Stimulated activated CD8-positive, alpha-beta memory T cell treated with anti-CD3 and anti-CD28 coated beads, Interleukin-7, amount 100 ng/mL, for 4 hours (primary cell): ENCODE measurements at regions not wholly inside any gene's neighbourhood (a gene's known extent, or its start where the extent isn't known, plus 50 kb on each side); places are given as distances from the start of the nearest gene placed in this dataset.

Experiments
- DNase-seq, 2 donors: peaks; one replicate each; pipeline ENCODE4 v3.0.0-alpha.2; 2020; ENCODE audit warnings: low read depth in 2 of 2

DNA sequence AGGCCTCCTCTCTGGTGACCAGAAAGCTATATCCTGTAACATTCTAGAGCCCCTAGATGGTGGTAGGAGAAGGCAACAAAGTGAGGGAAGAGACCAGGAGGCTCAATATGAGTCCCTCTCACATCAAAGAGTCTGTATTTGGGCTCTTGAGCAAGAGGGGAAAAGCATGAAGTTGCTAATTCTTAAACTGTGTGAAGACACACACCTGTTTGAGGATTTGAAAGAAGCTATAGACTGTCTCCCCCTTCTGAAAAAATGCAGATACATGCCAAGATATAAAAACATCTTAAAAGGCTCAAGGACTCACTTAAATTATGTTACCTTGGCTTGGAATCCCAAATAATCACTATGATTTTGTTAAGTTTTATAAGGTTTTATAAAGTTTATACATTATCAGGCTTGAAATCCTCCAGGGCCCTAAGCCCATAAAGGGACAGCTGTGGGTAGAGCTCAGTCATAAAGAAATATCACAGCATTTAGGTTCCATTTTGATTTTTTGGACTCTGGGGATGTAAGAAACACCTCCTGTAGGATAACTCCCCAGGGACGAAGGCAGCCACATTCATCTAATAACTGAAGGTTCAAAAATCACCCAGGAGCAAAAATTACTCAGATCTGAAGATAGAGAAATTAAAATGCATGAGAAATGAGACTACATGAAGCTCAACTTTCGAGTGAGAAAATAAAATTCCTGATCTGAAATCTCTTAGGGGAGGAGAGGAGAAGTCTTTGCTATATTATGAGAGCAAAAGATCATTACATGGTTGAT lies 136.1 kb upstream of the LGALSL start:
- no peak for DNase-seq

DNA sequence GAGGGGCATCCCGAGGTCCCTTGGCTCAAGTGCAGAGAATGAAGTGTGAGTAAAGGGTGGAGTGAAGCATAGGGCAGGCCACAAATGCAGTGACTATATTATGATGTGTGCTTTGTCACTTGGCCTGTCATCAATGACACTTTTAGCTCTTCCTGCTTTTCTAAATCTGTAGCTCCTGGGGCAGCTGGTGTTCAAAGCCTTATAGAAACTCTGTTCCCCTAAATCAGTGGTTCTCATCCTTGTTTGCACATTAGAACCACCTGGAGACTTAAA lies 135.6 kb upstream of the LGALSL start:
- no peak for DNase-seq

DNA sequence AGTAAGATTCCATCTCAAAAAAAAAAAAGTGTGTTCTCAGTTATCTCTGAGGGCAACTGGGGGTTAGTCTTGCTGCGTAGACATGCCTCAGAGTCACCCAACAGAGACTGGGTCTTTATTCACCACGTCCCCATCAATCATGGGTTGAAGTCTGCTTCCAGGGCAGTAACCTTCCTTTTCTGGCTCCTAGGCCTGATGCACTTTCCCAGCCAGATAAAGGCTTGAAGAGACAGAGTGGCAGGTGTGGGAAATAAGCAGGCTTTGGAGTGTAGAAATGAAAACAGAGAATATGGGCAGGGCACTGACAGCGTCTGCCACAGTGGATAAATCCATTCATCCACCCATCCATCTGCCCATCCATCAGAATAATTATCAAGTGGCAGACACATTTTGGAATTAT lies 134.1 kb upstream of the LGALSL start:
- DNase-seq: no peak

DNA sequence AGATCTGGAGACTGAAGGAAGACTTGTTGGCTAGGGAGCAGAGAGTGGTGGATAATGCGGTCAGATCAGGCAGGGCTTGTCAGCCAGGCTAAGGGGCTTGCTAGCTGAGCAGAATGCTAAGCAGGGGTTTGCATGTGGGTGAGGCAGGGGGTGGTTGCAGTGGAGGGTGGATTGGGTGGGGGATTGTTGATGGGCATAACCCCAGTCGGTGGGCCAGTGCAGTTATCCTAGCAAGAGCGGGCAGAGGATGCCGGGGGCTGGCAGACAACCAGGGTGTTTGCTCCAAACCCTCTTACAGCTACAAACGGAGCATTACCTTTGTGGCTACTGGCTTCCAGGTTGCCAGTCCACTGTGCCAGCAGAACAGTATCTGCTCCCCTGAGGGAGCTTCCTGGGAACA lies 131.5 kb upstream of the LGALSL start:
- DNase-seq: no peak

DNA sequence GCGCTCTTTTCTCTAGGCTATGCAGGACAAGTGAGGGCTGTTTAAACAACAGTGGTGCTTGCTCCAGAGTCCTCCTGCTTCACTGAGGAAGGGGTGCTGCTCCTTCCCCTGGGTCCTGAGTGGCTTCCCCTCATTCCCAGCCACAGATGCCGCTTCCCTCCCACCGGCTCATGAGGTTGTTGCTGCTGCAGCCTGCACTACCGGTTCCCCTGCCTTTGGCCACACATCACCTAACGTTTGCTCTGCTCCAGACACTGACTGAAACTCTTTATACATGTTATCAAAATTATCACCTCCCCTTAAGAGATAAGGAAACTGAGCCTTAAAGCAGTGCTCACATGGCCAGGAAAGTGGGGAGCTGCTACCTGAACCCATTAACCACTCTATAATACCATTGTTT lies 130.8 kb upstream of the LGALSL start:
- no peak for DNase-seq

DNA sequence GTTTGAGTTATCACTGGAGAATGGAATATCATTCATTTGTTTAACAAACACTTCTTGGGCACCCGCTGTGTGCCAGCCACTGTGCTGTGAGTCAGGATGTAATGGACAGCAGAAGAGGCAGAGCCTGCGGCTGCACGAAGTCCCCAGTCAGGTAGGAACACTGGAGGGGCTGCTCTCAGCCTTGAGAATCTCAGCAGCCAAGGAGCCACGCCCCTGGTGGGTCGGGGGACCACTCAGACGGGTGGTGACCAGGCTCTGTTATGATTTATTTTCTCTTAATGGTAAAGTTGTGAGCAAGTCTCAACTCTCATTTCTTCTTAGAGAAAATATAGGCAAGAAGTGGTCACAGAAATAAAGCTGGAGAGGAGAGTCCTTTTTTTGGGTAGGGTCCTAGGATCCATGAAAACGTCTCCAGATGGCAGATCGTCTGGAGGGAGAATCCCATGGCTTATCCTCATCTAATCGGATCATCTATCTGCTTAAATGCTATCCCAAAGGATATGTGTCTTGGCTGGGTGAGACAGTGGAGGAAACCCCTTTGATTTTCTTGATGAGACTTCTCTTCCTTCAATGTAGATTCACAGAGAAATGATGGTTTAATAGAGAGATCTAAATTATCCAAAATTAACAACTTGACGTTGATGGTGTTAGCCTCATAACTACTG lies 129.1 kb upstream of the LGALSL start:
- DNase-seq: no peak

DNA sequence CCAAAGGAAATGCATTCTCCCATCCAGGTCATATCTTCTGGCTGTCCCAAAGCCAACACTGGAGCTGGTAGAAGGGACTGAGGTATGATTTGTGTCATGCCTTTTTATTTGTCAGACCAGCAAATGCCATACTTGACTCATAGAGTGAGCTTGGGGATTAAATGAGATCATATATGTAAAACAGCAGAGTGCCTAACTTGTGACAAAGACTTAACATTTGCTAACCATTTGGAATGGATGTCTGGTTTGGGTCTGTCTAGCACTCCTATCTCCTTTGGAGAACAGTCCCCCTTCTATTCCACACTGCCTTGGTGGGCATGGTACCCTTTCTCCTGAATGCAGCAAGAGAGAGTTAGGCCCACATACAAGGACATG lies 128.5 kb upstream of the LGALSL start:
- no peak for DNase-seq

DNA sequence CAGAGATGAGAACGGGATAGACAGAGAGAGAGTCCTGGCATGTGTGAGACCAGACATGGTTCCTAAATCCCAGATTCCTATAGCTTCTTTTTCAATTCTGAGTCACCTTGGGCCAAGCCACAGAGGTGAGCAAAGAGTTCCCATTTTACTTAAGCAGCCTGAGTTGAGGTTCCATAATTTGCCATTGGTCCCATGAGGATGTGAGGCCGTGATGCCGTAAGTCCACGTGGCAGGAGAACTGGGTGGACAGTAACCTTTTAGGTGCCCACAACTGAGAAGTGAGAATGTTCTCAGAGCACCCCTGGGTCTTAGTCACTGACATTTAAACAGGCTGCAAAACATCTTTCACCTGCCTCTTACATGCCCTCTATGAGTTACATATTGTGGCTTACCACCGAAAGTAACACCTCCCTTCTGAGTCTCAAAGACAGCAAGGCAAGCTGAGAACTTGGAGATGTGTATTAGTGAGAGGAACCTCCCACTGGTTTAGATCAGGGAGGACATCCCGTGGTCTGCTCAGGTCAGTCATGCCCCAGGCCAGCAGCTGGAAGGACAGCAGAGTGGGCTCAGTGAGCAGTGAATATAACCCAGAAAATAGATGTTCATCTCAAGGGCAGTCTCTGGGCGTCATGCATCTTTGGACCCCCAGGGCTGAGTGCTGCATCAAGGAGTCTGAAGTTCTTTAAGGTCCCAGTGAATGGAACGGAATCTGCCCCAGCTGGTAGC lies 127.9 kb upstream of the LGALSL start:
- DNase-seq: peak; percentile 31 to 51

DNA sequence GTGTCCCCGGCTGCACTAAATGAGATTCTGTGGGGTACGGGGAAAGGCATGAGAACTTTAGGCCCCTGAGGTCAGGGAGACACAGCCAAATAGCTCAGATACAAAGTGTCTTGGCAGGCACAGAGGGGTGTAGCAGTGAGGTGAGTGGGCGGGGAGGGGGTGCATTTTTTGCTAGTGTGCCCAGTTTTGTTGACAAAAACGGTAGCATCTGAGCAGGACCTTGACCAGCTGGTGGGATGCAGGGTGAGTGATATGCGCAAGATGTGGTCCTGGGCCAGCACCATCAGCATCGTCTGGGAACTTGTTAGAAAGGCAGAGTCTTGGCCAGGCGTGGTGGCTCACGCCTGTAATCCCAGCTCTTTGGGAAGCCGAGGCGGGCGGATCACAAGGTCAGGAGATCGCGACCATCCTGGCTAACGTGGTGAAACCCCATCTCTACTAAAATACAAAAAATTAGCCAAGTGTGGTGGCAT lies 127.3 kb upstream of the LGALSL start:
- DNase-seq: no peak

DNA sequence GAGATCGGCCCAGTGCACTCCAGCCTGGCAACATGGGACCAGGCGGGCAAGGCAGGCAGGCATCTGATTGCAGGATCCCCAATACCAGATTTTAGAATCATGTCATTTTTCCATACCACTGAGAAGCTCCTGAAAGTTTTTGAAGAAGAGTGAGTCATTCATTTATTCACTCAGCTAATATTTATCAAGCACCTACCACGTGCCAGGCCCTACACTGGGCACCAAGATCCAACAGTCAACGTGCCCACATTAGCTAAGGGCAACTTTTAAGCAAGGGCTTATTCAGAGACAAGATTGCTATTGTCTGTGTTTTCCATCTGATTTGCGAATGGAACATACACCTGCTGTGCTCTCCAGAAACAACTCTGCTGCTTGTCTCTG lies 126.8 kb upstream of the LGALSL start:
- no peak for DNase-seq

DNA sequence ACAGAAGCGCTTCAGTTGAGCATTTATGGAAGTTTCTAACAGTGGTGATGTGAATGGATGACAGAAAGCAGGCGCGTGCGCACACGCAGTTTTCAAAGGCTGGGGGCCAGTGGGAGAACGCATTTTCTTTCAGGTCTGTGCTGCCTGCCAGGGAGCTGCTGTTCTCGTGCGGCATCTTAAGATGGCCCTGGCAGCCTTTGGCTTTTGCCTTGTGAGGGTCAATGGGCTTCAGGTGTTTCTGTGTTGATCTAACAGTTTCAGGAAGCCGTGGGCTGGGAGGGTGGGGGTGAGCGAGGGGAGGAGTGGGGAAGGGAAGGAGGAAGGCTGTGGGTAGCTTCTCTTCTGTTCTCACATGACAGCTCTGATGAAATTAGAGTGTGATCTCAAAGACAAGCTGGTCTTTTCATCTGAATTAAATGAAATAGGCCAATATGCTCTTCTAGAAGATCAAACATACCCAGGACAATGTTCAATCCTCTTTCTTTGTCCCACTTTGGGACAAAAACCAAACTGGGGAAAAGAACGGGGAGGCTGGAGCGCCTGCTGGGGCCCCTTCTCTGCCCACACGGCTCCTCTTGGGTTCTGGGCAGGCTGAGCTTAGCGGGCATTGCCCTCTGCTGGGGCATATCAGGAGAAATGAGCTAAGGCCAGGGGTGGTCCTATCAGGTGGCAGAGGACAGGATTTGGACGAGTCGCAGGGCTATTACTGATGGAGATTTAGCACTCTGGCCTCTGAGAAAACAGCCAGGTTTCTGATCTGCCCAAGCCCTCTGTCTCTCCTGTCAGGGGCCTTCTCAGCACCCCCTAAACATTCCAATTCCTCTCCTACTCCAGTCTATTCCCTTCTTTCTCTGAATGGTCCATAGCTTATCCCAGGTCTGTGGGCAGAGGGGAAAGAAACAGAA lies 126.2 kb upstream of the LGALSL start:
- DNase-seq: peak in 1 of 2 donors; percentile 29

DNA sequence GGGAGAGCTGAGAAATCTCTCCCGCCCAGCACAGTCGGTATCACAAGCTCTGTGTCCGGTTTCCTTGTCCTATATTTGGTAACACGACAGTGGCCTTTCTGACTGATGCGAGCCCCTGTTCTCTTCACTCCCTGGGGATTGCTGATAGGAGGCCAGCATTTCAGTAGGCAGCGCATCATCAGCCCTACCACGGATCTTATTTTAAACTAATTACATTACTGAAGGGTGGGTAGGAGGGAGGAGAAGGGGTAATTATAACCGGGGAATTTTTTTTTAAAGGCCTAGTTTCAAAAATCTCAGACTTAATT lies 125.6 kb upstream of the LGALSL start:
- DNase-seq: no peak

DNA sequence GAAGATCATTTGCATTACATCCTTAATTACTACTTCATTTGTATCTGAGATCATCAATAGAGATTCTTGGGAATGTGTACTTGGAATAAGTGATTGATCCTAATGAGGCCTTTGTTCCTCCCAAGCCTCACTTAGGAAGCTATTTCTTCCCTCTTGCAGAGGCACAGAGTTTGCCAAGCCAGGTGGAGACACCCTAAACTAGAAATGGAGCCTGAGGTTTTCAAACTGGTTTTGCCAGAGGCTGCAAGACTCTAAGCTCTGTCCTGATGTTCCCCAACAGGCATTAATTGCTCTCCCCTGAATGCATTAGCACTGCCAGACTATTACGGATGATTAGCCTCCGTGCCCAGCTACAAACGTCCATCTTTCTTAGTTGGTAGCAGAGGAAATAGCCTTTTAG lies 125.2 kb upstream of the LGALSL start:
- no peak for DNase-seq

DNA sequence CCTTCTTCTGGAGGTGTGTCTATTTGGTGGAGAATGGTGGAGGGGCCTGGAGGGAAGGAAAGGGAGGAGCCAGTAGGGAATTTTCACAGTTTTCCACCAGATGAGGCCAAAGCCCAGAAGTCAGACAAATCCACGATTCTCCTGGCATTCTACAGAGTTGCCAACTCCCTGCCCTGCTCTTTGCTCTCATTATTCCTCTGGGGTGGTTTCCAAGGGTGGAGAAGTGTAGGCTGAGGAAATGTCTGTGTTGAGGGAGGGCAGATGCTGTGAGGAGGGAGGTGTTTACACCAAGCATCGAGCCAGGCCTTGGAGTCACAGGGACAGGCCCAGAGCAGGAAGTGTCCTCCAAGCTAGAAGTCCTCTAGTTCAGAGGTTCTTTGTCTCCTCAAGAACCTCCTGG lies 124.1 kb upstream of the LGALSL start:
- DNase-seq: no peak

DNA sequence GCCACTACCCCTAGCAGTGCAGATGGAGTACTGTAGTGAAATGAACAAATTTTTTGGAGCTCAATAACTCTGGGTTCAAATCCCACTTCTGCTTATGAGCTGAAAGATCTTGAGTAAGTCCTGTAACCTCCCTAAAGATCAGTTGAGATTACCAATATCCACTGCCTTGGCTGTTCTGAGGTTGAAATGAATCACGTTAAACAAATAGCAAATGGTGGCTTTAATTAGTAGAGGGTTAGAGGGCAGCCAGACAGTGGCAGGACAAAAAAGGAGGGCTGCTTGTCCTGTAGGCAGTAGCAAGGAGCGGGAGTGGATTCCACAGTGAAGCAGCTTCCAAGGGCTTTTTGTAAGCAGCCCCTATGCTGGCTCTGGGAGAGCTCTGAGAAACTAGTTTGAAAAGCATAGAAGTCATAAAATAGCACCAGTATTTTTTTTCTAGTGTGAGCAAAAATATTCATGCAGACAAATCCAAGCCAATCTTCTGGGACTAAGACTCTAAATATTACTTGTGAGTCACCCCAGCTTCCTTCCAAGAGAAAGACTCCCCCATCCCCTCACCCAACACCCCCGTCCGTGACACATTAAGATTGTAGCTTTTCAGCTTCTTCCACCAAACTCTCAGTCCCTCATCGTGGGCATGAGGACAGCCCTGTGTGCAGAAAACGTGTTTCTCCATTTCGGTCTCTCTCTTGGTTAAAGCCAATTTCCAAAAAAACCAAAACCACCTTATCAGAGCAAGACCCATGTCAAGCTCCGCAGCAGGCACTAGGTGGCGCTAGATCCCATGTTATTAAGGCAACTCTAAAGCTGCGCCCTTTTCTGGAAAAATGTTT lies 123.5 kb upstream of the LGALSL start:
- DNase-seq: peak; percentile 57 to 71

DNA sequence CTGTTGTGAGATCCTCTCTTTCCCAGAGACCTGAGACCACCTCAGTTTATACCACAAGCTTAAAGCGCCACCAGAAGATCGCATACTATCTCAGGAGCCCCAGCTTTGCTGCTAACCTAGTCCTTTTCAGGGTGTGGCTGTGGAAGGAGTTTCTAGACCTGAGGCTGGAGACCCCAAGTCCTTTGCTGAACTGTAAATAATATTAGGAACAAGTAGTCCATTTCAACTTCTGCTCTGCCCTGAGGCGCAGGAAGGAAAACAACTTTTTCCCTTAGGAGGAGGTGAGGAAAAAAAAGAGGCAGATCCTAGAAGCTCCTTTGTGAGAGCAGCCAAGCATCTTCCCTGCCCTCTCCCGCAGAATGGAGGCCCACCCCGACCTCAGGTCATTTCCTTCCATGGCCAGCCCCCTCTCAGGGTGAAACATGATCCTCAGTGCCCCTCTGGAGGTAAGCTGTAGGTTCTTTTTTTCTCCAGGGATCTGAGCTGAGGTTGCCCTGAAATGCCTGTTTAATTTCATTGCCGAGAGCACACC lies 122.8 kb upstream of the LGALSL start:
- no peak for DNase-seq

DNA sequence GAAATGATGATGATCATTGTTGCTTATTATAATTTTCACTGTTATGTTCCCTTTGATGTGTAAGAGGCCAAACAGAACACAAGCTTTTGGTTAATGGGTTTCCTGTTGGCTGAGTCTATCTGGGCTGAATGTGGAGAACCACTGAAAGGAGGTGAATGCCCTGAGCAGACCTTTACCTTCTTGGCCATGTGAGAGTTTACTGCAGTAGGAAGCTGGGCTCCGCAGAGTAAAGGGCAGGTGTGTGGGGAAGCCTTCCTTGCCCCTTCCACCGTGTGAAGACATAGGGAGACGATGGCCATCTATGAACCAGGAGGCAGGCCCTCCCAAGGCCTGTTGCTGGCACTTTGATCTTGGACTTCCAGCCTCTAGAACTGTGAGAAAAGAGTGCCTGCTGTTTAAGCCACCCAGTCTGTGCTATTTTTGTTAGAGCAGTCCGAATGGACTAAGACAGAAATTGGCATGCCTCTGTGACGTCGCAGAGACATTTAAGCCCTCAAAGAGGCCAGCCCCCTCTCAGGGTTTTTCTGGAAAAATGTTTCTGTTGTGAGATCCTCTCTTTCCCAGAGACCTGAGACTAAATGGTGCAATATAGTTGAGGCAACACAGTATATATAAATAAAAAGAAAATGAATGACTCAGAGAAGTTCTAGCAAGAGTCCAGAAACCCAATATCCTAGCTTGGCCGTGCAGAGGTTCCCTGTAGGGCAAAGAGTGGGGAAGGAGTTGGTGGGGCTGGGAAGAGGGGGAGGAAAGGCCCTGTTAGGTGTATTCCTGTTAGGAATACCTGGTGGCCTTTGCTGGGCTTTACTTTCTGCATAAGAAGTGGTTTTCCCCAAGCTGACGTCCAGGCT lies 121.9 kb upstream of the LGALSL start:
- no peak for DNase-seq

DNA sequence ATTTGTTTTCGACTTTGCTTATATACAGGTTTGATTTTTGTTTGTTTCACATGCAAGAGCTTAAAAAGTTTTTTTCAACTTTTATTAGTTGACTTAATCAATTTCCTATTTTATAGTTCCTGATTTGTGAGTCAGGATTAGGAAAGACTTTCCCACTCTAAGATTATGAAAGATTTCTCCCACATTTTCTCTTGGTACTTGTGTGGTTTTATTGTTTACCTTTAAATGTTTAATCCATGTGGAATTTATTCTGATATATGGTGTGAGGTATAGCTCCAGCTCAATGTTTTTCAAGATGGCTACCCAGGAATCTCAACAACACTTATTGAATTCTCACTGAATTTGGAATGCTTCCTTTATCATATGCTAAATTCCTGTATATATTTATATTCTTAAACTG lies 117.8 kb upstream of the LGALSL start:
- no peak for DNase-seq

DNA sequence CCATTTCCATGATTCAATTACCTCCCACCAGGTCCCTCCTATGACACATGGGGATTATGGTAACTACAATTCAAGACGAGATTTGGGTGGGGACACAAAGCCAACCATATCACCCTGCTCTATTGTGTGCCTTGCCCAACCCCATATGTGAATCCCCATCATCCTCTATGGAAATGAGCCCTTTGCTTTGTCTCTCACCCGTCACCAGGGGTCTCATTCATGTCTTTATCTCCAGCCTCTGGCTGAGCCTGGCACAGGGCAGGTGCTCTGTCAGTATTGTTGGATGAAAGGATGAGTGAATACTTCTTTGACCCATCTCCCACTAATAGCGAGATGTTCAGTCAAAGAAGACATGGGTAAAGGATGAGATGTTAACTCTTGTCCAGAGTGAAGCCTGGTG lies 116.6 kb upstream of the LGALSL start:
- DNase-seq: no peak

DNA sequence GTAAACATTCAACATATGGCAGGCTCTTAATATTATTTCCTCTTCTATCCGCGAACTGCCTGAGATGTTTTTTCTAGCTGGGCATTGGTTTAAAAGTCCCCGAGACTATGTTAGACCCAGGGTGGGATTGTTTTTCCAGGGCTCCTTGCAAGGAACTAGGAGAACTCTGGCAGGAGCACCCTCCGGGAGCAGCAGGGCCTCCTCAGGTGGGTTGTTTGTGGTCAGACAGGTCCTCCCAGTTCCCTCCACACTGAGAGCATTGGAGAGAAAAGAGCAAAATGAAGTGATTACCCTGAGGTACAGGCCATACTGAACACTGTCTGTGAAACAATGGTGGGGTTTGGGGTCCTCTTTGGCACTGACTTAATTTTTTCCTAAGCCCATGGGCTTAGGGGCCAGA lies 115.9 kb upstream of the LGALSL start:
- DNase-seq: no peak
